Glutamatergic neuron (in vitro differentiated cells): ENCODE measurements at regions not wholly inside any gene's neighbourhood (a gene's known extent, or its start where the extent isn't known, plus 50 kb on each side); places are given as distances from the start of the nearest gene placed in this dataset.

ENCODE experiments used
- DNase-seq: peaks from one replicate; pipeline ENCODE4 v3.0.0; 2022
- H3K27ac Mint-ChIP-seq: one replicate; pipeline ENCODE4 v1.8.0; 2020; ENCODE audit warnings: mild to moderate bottlenecking, mixed read lengths, inconsistent platforms; ENCODE audit not compliant: unreplicated experiment
- H3K27me3 Mint-ChIP-seq: one replicate; pipeline ENCODE4 v1.8.0; 2020; ENCODE audit warnings: mild to moderate bottlenecking, moderate library complexity, mixed read lengths, inconsistent platforms; ENCODE audit not compliant: unreplicated experiment
- H3K36me3 Mint-ChIP-seq: one replicate; pipeline ENCODE4 v1.8.0; 2020; ENCODE audit warnings: mild to moderate bottlenecking, mixed read lengths, inconsistent platforms; ENCODE audit not compliant: unreplicated experiment
- H3K4me1 Mint-ChIP-seq: one replicate; pipeline ENCODE4 v1.8.0; 2020; ENCODE audit warnings: mild to moderate bottlenecking, low read depth, mixed read lengths, inconsistent platforms; ENCODE audit not compliant: unreplicated experiment
- H3K4me3 Mint-ChIP-seq: one replicate; pipeline ENCODE4 v1.8.0; 2020; ENCODE audit warnings: mild to moderate bottlenecking, mixed read lengths, inconsistent platforms; ENCODE audit not compliant: unreplicated experiment
- H3K9me3 Mint-ChIP-seq: one replicate; pipeline ENCODE4 v1.8.0; 2020; ENCODE audit warnings: mild to moderate bottlenecking, moderate library complexity, mixed read lengths, inconsistent platforms; ENCODE audit not compliant: unreplicated experiment
- CTCF ChIP-seq: fragments of 200-600 bp; sonication (generic); IDR thresholded peaks from one replicate; pipeline ENCODE4 v1.5.0; 2021; ENCODE audit not compliant: partially characterized antibody, unreplicated experiment

DNA sequence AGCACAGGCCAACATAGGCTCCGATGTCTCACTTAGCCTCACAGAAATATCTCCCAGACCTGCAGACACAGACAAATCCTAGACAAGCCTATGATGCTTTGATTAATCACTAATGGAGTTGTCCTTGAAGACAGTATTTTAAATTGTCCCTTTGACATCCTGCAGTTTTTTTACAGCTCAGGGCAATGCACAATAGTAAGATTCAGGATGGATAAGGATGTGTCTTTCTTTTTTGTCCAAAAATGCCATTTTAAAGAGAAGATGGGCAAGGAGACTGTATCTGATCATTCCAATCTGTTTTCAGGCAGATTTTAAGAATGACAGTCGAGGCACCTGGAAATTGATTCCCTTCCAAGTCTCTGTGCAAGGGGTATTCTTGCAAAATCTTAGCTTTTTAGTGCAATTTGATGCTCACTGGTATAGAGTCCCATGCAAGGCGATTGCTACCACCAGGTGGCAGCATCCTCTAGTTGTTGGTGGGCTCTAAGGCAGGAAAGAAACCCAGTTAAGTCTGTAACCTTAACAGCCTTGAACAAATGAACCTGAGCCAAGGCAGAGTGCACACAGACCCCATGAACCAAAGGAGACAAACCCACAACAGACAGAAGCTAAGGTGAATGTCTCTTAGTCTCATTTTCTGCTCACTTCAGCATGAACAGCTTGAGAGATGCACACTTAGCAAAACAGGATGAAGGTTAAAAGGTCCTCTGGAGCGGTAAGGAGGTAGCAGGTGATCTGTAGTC, 51.2 kb upstream of the MINAR1 start:
- no peak overlapping the region for H3K4me3 Mint-ChIP-seq
- peak; percentile 92 for TF ChIP-seq CTCF
- H3K36me3 Mint-ChIP-seq, result no peaks in the 10 kb centered on the region
- no peaks in the 10 kb centered on the region for H3K4me1 Mint-ChIP-seq
- DNase-seq, result peak; percentile 90
- no peaks in the 10 kb centered on the region for H3K9me3 Mint-ChIP-seq
- H3K27me3 Mint-ChIP-seq, result peaks cover 1% of the 10 kb centered on the region
- H3K27ac Mint-ChIP-seq, result no peak overlapping the region

GRCh38 chr15:79381593-79381992, 50.5 kb upstream of the MINAR1 start:
- no peak overlapping the region for H3K4me3 Mint-ChIP-seq
- H3K4me1 Mint-ChIP-seq, result no peaks in the 10 kb centered on the region
- H3K36me3 Mint-ChIP-seq, result no peaks in the 10 kb centered on the region
- H3K27ac Mint-ChIP-seq, result no peak overlapping the region
- peaks cover 1% of the 10 kb centered on the region for H3K27me3 Mint-ChIP-seq
- no peak for TF ChIP-seq CTCF
- no peaks in the 10 kb centered on the region for H3K9me3 Mint-ChIP-seq
- no peak for DNase-seq
